Stimulated activated CD4-positive, alpha-beta T cell treated with anti-CD3 and anti-CD28 coated beads, Interleukin-1b, Interleukin-23, amount 100 ng/mL, for 1 hour (primary cell): ENCODE measurements at regions not wholly inside any gene's neighbourhood (a gene's known extent, or its start where the extent isn't known, plus 50 kb on each side); places are given as distances from the start of the nearest gene placed in this dataset.
"Not testable (repeated sequence)": the region's sequence is repeated elsewhere in the genome, so short reads cannot be mapped to it uniquely, and the experiment has no call there.

Source experiments
- DNase-seq, 2 donors: peaks; one replicate each; pipeline ENCODE4 v3.0.0-alpha.2; 2020; ENCODE audit warnings: low read depth in 2 of 2

GRCh38 chr2:59879700-59880131, 673.7 kb downstream of the BCL11A start:
- DNase-seq, result no peak

GRCh38 chr2:59875836-59876235, 677.6 kb downstream of the BCL11A start:
- DNase-seq, result no peak

GRCh38 chr2:59874971-59875755, 678.3 kb downstream of the BCL11A start:
- no peak for DNase-seq

GRCh38 chr2:59874361-59874760, 679.1 kb downstream of the BCL11A start:
- DNase-seq, result no peak

GRCh38 chr2:59871830-59872229, 681.6 kb downstream of the BCL11A start:
- no peak for DNase-seq

GRCh38 chr2:59868981-59869380, 684.5 kb downstream of the BCL11A start:
- no peak for DNase-seq

- no peak for DNase-seq
Observed at GRCh38 chr2:59866436-59866835, 687.0 kb downstream of the BCL11A start.

- DNase-seq, result no peak
Observed at GRCh38 chr2:59858540-59858939, 694.9 kb downstream of the BCL11A start.

GRCh38 chr2:59857109-59857508, 696.3 kb downstream of the BCL11A start:
- no peak for DNase-seq

GRCh38 chr2:59856391-59856790, 697.1 kb downstream of the BCL11A start:
- no peak for DNase-seq

- no peak for DNase-seq
Observed at GRCh38 chr2:59853032-59853431, 700.4 kb downstream of the BCL11A start.

GRCh38 chr2:59851836-59852475, 701.5 kb downstream of the BCL11A start:
- DNase-seq, result no peak

- no peak for DNase-seq
Observed at GRCh38 chr2:59850554-59850953, 702.9 kb downstream of the BCL11A start.

GRCh38 chr2:59833941-59834340, 719.5 kb downstream of the BCL11A start:
- DNase-seq, result no peak

GRCh38 chr2:59830601-59831000, 722.9 kb downstream of the BCL11A start:
- DNase-seq, result no peak

- DNase-seq, result no peak
Observed at GRCh38 chr2:59827677-59828076, 725.8 kb downstream of the BCL11A start.

GRCh38 chr2:59826177-59826576, 727.3 kb downstream of the BCL11A start:
- no peak for DNase-seq

- no peak for DNase-seq
Observed at GRCh38 chr2:59824314-59824713, 729.1 kb downstream of the BCL11A start.

- no peak for DNase-seq
Observed at GRCh38 chr2:59816075-59816474, 737.4 kb downstream of the BCL11A start.

GRCh38 chr2:59810283-59810682, 743.2 kb downstream of the BCL11A start:
- not testable (repeated sequence) for DNase-seq

GRCh38 chr2:59806486-59806885, 747.0 kb downstream of the BCL11A start:
- no peak for DNase-seq

GRCh38 chr2:59804732-59805131, 748.7 kb downstream of the BCL11A start:
- no peak for DNase-seq

GRCh38 chr2:59803586-59803985, 749.9 kb downstream of the BCL11A start:
- no peak for DNase-seq
